Epithelial cell of proximal tubule (primary cell): ENCODE measurements at regions not wholly inside any gene's neighbourhood (a gene's known extent, or its start where the extent isn't known, plus 50 kb on each side); places are given as distances from the start of the nearest gene placed in this dataset.

ENCODE experiments used
- DNase-seq: peaks from one replicate; pipeline ENCODE4 v3.0.0-alpha.2; 2011; ENCODE audit warnings: low read depth
- H3K4me3 ChIP-seq: 2 replicates; pipeline ENCODE4 v1.5.1; 2011; ENCODE audit warnings: low read depth, mild to moderate bottlenecking, low read length
- CTCF ChIP-seq: conservative IDR thresholded peaks from 2 replicates; pipeline ENCODE4 v1.5.1; 2012; ENCODE audit warnings: low read depth, mild to moderate bottlenecking, low read length

GRCh38 chr20:20941468-20941889 is 164.7 kb downstream of the LINC00237 start:
- no peak overlapping the region for H3K4me3 ChIP-seq
- no peak for DNase-seq
- no peak for TF ChIP-seq CTCF

GRCh38 chr20:20939006-20939405 is 167.2 kb downstream of the LINC00237 start:
- no peak for DNase-seq
- no peak overlapping the region for H3K4me3 ChIP-seq
- TF ChIP-seq CTCF, result no peak

GRCh38 chr20:20938599-20938998 is 167.6 kb downstream of the LINC00237 start:
- TF ChIP-seq CTCF, result no peak
- H3K4me3 ChIP-seq, result no peak overlapping the region
- DNase-seq, result no peak

GRCh38 chr20:20938131-20938530 is 168.0 kb downstream of the LINC00237 start:
- no peak overlapping the region for H3K4me3 ChIP-seq
- no peak for DNase-seq
- TF ChIP-seq CTCF, result no peak

GRCh38 chr20:20933142-20933958 is 172.8 kb downstream of the LINC00237 start:
- no peak for TF ChIP-seq CTCF

GRCh38 chr20:20932156-20932555 is 174.0 kb downstream of the LINC00237 start:
- no peak for TF ChIP-seq CTCF
- DNase-seq, result no peak

More at GRCh38 chr20:20933142-20933958, 172.8 kb downstream of the LINC00237 start:
- H3K4me3 ChIP-seq, result no peak overlapping the region
- DNase-seq, result no peak

GRCh38 chr20:20931632-20932031 is 174.5 kb downstream of the LINC00237 start:
- no peak for DNase-seq
- H3K4me3 ChIP-seq, result no peak overlapping the region
- TF ChIP-seq CTCF, result no peak

More at GRCh38 chr20:20932156-20932555, 174.0 kb downstream of the LINC00237 start:
- no peak overlapping the region for H3K4me3 ChIP-seq
